Left lobe of liver (tissue), 2 donors: ENCODE measurements at regions not wholly inside any gene's neighbourhood (a gene's known extent, or its start where the extent isn't known, plus 50 kb on each side); places are given as distances from the start of the nearest gene placed in this dataset.

Source experiments
- ATAC-seq: fragments of 200-7000 bp; cut with Tn5 transposase; one replicate; pipeline ENCODE4 v1.9.1; 2020; ENCODE audit warnings: mild to moderate bottlenecking, moderate library complexity
- DNase-seq: peaks from one replicate; pipeline ENCODE4 v3.0.0-alpha.2; 2020; ENCODE audit warnings: low spot score
- donor health status: DM: no; HTN: no; CAD: no; lungs with moderate emphysema.
- donor health status: DM: no; HTN: yes; CAD: no.

- ATAC-seq (no peak), DNase-seq (no peak)
Observed at GRCh38 chr5:96248131-96248530, 184.9 kb downstream of the PCSK1 start.

DNA sequence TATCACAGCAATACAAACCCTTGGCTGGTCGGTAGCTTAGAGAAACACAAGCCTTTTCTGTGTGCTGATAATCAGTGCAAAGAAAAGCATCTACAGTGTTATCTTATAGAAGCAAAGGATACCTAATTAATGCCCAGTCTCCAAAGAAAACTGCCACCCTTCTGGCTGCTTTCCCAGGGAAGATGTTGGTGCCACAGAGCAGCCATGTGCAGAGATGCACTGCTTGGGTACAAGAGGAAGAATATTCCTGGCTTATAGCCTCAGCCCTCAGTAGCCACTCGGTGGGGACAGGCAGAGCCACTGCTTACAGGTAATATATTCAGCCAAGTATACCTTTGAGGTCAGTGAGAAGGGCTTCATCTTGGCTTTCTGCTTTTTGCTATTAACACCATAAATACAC is 185.3 kb downstream of the PCSK1 start:
- ATAC-seq (no peak), DNase-seq (no peak)

DNA sequence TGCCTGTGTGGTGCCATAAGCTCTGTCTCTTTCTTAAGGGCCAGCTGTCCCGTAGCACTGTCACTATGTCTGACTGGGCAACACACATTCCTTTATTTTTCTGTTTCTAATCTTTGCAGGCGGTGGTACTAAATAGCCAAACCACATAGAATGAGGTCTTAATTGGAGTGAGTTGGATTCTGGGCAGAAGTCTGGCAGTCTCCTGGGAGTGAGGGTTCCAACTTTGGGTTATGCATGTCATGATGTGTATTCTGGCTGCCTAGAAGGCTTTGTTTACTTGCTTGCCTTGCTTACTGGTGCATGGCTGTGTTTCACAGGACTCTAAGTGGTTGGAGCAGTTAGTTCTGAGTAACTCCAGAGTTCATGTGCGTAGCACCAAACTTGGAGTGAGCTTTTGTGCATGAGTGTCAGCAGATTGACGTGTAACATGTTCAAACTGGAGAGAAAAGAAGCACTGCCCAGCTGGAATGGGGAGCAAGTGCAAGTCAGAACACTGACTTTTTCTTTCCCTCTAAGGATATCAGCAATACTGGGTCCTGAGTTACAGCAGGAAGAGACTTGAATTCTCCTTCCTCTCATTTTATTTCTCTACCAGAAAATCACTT is 185.8 kb downstream of the PCSK1 start:
- DNase-seq (peak; percentile 84), ATAC-seq (peak; percentile 80)

DNA sequence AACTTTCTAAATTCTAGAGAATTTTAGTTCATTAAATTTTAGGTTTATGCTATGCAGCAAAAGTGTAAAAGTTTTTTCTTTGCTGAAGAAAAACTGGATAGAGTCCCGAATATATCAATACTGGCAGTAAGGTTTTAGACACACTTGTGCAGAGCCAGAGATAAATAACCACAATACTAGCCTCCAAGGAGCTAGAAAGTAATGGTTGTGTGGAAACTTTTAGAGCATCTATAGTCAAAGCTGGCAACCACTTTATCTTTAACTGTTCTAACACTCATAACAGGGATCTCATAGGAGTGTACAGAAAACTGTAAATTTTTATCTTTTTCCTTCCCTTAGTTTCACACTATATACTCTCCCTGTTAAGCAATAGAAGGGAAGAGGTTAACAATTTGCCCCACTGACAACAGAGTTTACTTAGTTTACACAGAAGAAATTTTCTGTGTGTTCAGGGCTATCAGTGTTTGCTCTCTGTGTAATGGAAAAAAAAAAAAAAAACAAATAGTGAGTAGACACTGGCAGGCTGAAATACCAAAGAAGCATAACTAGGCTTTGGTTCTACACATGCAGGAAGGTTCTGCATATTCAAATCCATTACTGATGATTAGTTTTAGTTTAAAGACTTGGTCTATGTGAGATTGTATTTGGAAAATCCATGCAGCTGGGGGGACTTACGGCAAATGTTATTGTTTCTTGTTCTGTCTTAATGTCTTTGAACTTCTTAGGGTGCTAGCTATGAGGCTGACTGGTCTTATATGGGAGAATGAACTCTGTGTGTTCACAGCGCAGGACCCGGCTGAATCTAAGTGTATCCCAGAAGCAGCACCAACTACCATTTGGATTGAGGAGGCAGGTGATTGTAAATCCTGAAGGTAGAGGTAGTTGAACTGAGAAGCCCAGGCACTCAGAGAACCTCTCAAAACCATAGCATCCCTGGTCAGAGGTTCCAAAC is 187.6 kb downstream of the PCSK1 start:
- no peak for DNase-seq
- peak; percentile 68 for ATAC-seq

GRCh38 chr5:96244696-96245095 is 188.4 kb downstream of the PCSK1 start:
- DNase-seq = no peak
- ATAC-seq = no peak

DNA sequence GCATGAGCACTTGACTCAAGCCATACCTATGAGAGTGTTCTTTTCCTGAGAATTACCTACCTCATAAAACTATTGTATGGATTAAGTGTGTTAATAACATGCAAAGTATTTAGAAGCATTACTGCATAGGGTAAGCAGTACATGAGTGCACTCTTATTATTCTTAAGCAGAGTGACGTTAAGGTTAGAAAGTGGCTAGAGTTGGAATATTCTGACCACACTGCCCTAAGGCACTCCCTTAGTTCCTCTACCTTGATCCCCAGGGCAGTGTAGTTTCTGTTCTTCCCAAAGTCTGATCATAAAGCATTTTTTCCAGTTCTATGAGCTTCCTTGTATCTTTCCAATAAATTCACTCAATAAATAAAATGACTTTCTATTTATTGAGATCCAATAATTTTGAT is 189.2 kb downstream of the PCSK1 start:
- DNase-seq (no peak), ATAC-seq (no peak)

- DNase-seq = no peak
- no peak for ATAC-seq
Observed at GRCh38 chr5:96243203-96243602, 189.8 kb downstream of the PCSK1 start.

GRCh38 chr5:96242571-96242970 is 190.5 kb downstream of the PCSK1 start:
- DNase-seq (no peak), ATAC-seq (no peak)

GRCh38 chr5:96236831-96237230 is 196.2 kb downstream of the PCSK1 start:
- ATAC-seq = no peak
- no peak for DNase-seq

DNA sequence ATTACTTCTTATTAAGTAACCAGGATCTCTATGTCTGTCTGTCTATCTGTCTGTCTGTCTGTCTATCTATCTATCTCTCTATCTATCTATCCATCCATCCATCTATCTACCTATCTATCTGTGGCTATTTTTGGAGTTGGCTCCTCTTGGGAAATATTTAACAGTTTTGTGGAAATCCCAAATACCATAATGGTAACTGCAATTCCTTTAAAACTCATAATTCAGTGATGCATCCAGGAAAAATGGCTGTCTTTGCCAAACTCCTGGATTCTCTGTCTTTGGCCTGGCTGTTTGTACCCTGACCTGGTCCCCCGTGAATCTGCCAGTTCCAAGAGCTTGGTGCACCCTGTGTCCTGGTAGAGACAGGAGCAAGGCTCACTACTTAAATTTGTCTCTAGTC is 197.0 kb downstream of the PCSK1 start:
- no peak for ATAC-seq
- no peak for DNase-seq

GRCh38 chr5:96235008-96235910 is 197.8 kb downstream of the PCSK1 start:
- DNase-seq (no peak), ATAC-seq (peak; percentile 55)

DNA sequence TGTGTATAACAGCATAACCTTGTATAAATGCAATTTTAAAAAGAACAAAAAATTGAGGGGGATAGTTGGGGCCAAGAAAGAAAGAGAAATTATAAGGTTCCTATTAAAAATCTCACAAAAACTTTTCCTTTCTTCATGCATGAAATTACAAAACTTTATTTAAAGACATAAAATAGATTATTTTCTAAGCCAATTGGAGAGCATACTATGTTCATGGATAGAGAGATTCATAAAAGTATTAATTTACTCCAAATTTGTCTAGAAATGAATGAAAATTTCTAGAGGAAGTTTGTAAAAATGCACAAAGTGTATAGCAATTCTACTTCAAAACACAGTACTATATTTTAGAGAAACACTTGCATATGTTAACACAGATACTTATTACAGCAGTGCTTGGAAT is 200.4 kb downstream of the PCSK1 start:
- DNase-seq (no peak), ATAC-seq (no peak)

DNA sequence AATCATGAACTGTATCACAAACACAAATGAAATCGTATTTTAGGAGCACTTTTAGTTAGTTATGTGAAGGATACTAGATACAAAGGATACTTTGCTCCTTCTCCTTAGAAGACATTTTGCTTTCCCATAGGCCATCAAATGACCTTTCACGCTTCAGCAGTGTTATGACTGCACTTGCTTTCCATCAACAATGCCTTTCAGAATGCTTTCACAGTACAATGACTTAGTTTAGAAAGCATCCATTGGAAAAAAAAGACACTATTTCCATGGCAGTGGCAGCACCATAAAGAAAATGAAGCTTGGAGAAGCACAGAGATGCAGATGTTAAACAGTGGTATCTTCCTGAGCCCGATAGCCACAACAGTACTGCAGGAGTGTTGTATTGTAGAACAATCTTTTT is 203.9 kb downstream of the PCSK1 start:
- no peak for ATAC-seq
- DNase-seq = no peak

DNA sequence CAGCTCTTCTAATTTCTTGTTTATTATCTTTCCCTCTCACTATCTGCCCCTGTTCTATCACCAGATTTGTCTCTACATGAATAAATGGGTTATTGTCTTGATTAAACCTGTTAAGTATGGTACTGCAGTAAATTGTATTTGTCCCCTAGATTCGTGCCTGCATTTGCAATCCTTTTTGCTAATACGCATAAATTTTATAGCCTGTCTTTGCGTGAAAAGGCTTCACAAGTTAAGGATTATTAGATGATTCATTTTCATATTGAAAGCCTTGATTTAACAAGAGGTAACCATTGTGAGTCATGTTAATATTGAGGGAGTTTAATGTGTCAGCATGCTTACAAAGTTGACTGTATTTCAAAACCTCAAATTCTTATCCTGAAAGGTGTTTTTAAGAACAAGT is 204.6 kb downstream of the PCSK1 start:
- DNase-seq (no peak), ATAC-seq (no peak)

DNA sequence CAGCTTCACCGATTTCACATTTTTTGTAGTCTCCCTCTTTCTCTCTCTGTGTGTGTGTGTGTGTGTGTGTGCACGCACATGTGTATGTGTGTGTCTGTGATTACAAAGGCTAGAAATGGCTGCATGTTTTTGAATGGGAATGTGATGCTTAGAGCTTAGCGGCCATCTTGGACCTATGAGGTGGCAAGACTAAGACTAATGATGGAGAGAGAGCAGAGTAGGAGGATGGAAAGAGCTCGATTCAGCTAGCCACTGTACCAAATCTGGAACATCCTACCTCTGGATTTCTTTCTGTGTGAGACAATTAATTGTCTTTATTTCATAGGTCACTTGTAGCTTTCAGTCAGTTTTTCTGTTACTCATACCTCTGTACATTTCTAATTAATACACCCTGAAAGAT is 205.1 kb downstream of the PCSK1 start:
- DNase-seq = no peak
- ATAC-seq = no peak

- ATAC-seq = peak; percentile 21
- DNase-seq = no peak
Observed at GRCh38 chr5:96226941-96227552, 206.0 kb downstream of the PCSK1 start.

GRCh38 chr5:96222129-96222528 is 210.9 kb downstream of the PCSK1 start:
- ATAC-seq (no peak), DNase-seq (no peak)

GRCh38 chr5:96220610-96221390 is 212.2 kb downstream of the PCSK1 start:
- no peak for ATAC-seq

DNA sequence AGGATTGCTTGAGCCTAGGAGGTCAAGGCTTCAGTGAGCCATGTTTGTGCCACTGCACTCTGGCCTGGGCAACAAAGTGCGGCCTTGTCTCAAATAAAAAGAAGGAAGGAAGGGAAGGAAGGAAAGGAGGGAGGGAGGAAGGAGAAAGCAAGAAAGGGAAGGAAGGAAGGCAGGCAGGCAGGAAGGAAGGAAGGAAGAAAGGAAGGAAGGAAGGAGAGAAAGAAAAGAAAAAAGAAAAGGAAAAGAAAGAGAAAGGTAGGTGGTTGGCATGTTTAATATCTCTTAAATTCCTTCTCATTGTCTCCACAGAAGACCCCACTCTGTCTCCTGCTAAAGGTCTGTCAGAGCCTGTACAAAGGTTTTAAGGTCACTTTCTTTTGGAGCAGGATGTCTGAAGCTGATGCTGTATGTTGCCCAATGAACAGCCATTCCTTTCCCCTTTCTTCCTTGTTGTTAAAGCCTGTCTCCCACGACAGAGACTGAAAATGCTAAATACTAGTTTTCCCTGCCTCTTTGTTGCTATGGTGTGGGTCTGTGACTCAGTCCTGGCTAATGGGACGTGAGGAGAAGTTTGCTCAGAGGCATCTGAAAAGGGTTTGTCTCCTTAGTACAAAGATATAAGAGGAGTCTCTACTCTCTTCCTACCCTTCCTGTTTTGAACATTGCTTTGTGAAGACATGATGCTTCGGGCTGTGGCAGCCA is 213.3 kb downstream of the PCSK1 start:
- no peak for ATAC-seq

More at GRCh38 chr5:96220610-96221390, 212.2 kb downstream of the PCSK1 start:
- DNase-seq = no peak

DNA sequence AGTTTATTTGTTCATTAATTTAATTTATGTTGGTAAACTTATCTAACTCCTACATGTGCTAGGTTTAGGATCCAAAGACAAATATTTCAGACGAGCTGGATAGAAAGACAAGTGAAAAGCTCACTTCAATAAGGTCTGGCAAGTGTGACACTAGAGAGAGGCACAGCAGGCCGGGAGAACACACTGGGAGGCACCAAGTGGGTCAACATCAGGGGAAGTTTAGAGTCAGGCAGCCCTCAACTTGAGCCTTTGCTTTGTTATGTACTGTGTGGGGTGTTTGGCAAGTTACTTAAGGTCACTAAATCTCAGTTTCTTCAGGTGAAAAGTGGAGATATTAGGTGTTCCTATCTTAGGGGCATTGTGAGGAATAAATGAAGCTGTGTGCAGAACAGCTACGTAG is 214.4 kb downstream of the PCSK1 start:
- no peak for DNase-seq
- no peak for ATAC-seq

More for the DNA sequence above, 213.3 kb downstream of the PCSK1 start:
- no peak for DNase-seq
